GM21390 (cell line): ENCODE measurements at regions not wholly inside any gene's neighbourhood (a gene's known extent, or its start where the extent isn't known, plus 50 kb on each side); places are given as distances from the start of the nearest gene placed in this dataset.

Source experiments
- ATAC-seq: cut with Tn5 transposase; IDR thresholded peaks from one replicate; pipeline ENCODE4 v1.9.1; 2021; ENCODE audit not compliant: unreplicated experiment

DNA sequence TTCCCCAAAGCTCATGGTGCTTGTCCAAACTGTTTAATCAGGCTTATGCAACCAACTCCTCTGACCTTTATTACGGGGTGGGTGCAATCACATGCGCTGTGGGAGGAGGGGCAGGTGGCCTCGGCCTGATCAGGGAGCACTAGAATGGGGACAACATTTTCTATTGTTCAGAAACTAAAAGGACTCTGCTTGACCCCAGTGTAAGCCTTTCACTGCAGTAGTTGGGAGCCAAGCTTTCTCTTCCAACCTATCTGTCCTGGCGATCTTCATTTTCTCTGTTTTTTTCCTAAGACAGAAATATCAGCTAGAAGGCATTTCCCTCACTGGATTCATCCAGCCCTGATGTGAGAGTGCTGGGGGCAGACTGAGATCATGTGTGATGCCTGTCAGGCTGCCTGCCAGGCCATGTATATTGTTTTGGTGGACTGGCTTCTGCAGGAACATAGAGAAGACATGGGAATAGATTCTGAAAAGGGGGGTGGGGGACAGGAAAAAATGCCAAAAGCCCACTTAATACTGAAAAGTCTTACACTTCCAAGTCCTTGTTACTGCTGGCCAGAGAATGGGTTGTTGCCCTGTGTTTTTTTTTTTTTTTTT lies 627.0 kb upstream of the TBL1XR1 start:
- no peak for ATAC-seq

GRCh38 chr3:177824841-177825240 lies 627.6 kb upstream of the TBL1XR1 start:
- ATAC-seq: no peak

DNA sequence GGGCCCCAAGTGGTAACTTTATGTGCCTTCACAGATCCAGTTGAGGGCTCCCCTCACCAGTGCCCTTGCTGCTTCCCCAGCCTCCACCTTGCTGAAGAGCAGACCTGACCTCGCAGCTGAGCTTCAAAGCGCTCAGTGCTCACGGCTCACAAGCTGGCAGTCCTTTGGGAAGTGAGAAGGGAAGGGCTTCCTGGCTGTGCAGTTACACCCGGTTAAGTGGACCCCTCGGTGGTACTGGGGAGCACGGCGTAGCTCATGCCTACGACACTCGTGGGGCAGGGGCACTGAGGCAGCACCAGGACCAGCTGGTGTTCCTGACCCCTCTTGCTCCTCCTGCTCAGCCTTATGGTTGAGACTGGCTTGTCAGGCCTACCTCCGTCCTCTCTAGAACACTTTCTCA lies 629.0 kb upstream of the TBL1XR1 start:
- ATAC-seq: no peak

GRCh38 chr3:177827511-177828207 lies 630.4 kb upstream of the TBL1XR1 start:
- no peak for ATAC-seq

DNA sequence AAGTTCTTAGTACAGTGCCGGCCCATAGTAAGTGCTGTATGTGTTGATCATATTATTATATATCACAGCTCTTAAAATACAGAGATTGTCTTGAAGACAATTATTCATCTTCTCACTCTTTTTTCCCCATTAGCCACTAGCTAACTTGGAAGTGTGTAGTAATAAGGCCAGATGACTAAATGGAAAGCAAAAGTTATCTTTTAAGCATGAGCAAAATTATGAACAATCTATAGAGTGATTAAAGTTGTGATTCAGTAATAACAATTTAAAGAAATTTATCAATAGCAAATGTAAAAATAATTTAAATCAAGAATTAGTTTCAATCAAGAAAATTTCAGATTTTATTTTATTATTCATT lies 630.9 kb upstream of the TBL1XR1 start:
- ATAC-seq: no peak

GRCh38 chr3:177830411-177830849 lies 633.1 kb upstream of the TBL1XR1 start:
- no peak for ATAC-seq

DNA sequence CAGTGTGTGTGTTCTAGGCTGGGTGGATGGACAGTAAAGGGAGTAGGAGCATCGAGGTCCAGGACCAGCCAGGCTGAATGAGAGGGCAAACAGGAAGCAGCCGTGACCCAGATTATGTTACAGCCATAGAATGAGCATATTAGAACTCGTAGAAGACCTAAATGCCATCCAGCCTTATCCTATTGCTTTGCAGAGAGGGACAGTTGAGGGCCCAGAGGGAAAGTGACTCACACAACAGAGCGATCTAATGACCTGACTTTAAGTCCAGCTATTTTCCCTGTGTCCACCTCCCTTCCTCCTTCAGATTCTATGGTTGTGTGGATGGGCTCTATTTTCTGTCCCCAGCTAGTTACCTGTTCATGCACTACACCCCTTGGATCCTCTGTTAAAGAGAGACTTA lies 634.1 kb upstream of the TBL1XR1 start:
- ATAC-seq: no peak

DNA sequence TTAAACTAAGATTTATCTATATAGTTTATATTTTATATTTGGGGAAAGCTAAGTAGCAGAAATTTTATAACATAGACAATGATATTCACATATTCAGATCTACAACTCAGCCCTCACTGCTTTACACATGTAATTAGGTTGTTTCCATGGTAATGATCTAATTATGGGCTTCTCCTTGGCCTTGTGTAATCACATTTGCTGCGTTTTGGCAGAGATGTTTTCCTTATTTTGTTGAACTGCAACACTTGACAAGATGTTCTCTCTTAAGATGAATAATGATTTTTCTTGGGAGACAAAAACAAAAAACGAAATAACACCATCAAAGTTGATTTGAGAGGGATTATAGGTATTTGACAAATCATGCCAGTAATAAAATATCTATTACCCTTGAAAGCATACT lies 635.6 kb upstream of the TBL1XR1 start:
- ATAC-seq: no peak

- no peak for ATAC-seq
These were observed 636.0 kb upstream of the TBL1XR1 start for GRCh38 chr3:177833332-177833731.

DNA sequence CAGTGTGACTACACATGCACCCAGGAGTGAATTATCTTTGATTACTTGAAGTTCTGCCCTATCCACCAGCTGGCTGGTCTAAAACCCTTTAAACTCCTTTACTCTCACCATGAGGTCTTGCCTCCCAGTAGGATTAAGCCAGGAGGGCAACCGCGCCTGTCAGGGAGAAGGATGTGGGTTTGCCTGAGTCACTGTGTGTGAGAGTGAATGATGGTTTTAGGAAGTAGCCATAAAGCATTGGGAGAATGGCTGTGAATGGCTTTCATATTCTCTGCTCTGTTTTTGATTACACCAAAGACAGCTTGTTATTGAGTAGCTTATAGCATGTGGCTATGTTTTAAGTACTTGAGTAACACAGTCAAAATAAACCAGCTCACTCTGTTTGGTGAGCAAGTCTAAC lies 637.7 kb upstream of the TBL1XR1 start:
- no peak for ATAC-seq

DNA sequence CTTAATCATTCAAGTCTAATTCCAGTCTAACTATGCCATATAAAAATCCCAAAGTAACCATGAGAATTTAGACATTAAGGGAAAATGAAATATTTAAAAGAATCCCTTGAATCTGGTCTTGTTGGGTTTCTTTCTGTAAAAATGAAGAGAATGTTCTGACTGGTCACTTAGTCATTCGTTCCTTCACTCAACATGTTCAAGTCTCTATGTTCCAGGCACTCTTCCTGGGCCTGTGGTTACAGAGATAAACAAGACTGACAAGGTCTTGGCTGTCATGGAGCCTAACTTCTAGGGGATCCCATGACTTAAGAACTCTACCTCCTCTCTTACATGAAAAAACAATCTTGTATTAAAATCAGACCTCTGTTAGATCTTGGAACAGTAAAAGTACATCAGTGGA lies 638.6 kb upstream of the TBL1XR1 start:
- ATAC-seq: no peak

GRCh38 chr3:177836671-177837070 lies 639.4 kb upstream of the TBL1XR1 start:
- no peak for ATAC-seq

DNA sequence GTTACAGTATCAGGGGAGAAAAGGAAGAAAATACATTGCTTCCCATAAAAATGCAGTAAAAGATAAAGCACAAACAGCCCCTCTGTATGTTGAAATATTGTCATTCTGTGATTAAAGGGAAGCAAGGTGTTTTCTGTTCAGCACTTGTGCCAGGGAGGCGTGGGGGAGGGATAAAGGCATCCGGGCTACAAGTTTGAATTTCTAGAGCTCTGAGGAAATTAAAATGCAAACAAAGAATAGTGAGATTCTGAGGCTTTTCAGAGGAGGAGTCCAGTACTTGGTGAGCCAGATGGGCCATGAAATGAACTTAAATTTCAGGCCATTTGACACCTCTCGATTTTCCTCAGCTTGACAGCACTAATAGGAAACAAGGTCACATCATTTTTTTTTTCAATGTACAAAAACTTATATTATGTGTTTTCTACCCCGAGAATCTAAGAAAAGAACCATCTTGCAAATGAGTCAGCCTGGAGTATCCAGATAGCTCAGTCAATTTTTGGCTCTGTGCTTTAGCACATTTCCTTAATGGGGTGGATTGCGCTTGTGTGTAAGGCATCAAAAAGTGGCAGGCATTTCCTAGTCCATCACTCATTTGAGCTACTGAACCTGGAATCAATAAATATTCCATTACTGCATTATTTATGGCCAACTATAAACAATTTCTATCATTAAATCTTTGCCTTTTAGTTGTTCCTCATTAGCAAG lies 640.8 kb upstream of the TBL1XR1 start:
- ATAC-seq: no peak

- no peak for ATAC-seq
These were observed 641.6 kb upstream of the TBL1XR1 start for GRCh38 chr3:177838766-177839350.

DNA sequence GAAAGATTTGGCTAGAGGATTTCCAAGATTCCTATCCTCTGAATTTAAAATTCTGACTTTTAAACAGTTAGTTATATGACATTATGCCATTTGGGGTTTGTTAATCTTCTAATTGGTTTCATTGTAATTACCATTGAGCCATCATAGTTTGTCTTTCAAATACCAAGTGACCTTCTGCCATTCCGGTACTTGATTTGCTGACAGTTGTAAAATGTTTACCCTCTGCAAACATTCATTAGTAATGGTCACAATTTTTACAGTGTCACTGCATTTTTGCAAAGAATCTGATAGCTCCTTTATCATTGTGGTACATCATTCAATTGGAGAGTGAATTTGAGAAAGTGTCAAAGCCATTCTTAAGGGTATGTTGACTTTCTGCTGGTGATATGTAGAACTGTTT lies 645.0 kb upstream of the TBL1XR1 start:
- ATAC-seq: no peak

DNA sequence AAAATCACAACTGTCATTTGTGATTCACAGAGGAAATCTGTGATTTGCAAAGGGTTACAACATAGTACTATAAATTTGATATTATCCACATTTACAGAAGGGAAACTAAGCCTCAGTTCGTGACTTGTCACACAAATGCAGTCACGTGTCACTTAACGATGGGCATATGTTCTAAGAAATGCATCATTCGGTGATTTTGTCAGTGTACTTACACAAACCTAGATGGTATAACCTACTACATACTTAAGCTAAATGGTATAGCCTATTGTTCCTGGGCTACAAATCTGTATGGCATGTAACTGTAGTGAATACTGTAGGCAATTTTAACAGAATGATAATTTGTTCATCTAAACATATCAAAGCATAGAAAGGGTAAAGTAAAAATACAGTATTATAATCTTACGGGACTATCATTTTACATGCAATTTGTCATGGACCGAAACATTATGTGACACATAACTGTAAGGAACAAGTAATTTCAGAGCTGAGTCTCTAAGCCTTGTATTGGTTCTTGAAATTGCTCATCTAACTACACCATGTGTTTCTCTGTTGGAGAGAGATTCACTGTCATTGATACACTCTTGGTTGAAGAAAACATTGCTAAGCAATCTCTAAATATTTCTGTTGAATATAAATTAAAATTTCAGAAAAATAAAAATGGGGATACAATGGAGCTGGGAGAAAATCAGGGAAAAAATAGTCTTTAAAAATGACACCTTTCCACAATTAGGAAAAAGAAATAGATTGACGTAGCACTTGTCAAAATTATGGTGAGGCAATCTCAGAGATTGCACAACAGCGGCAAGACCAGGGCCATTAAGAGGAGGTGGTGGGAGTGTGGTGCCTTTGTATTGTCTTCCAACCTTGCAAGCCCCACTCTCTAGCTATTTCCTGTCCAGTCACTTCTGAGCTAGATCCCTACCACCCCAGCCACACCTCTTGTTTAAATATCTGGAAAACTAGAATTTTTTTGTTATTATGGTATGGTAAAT lies 645.8 kb upstream of the TBL1XR1 start:
- no peak for ATAC-seq

GRCh38 chr3:177852001-177852807 lies 654.9 kb upstream of the TBL1XR1 start:
- ATAC-seq: no peak

DNA sequence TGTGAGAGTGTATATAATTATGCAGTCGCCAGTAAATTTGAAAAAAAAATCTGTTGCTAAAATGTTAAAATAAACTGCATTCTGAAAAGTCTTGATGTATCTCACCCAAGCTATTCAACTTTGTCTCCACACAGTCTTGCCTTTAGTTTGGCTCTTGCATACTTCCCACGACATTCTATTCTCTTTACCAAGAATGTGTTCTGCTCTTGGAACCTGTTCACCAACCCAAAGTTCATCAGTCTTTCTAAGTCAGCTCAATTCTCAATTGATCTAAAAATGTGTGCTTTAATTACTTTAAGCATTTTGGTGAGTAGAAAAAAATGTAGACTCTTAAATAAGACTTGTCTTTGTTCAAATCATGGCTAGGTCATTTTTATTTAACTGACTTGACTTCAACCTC lies 657.7 kb upstream of the TBL1XR1 start:
- ATAC-seq: no peak

- ATAC-seq: no peak
These were observed 662.9 kb upstream of the TBL1XR1 start for GRCh38 chr3:177860184-177860583.

- ATAC-seq: no peak
These were observed 665.7 kb upstream of the TBL1XR1 start for GRCh38 chr3:177862962-177863491.
